Muscle of leg (tissue), 3 donors: ENCODE measurements at regions not wholly inside any gene's neighbourhood (a gene's known extent, or its start where the extent isn't known, plus 50 kb on each side); places are given as distances from the start of the nearest gene placed in this dataset.
"Not testable (repeated sequence)": the region's sequence is repeated elsewhere in the genome, so short reads cannot be mapped to it uniquely, and the experiment has no call there.

Source experiments
- DNase-seq: peaks from one replicate; pipeline ENCODE4 v3.0.0; 2013
- H3K27ac ChIP-seq: one replicate; pipeline ENCODE4 v1.5.1; 2013; ENCODE audit warnings: mild to moderate bottlenecking, low read length, control low read depth
- H3K27me3 ChIP-seq: one replicate; pipeline ENCODE4 v1.6.1; 2013; ENCODE audit warnings: low read length; ENCODE audit not compliant: control insufficient read depth, insufficient read depth
- H3K36me3 ChIP-seq: one replicate; pipeline ENCODE4 v1.6.1; 2013; ENCODE audit warnings: low read length; ENCODE audit not compliant: control insufficient read depth, insufficient read depth
- H3K4me1 ChIP-seq: one replicate; pipeline ENCODE4 v1.6.1; 2013; ENCODE audit warnings: low read length; ENCODE audit not compliant: control insufficient read depth, insufficient read depth
- H3K4me3 ChIP-seq: one replicate; pipeline ENCODE4 v1.5.1; 2013; ENCODE audit warnings: low read length, control low read depth
- H3K9me3 ChIP-seq: replicated peaks from 2 replicates; pipeline ENCODE4 v1.6.1; 2013; ENCODE audit warnings: low read depth, low read length; ENCODE audit not compliant: control insufficient read depth
- WGBS: methylation state at CpG from one replicate; pipeline ENCODE4 v1.1.5; 2013; ENCODE audit warnings: missing lambda C conversion rate; ENCODE audit not compliant: insufficient coverage; 5-methylcytosine and 5-hydroxymethylcytosine counted together

GRCh38 chr10:23585186-23585585, 146.3 kb downstream of the OTUD1 start:
- DNase-seq, result no peak
- H3K36me3 ChIP-seq, result no peaks in the 10 kb centered on the region
- H3K9me3 ChIP-seq, result no peaks in the 10 kb centered on the region
- H3K27me3 ChIP-seq, result no peaks in the 10 kb centered on the region
- no peaks in the 10 kb centered on the region for H3K4me1 ChIP-seq
- no CpG with 5 or more reads among the region's 1 CpG for WGBS
- no peak overlapping the region for H3K27ac ChIP-seq
- H3K4me3 ChIP-seq, result no peak overlapping the region

- Histone ChIP-seq H3K36me3 (no peaks in the 10 kb centered on the region), H3K27ac (no peak overlapping the region), H3K4me3 (no peak overlapping the region), H3K4me1 (no peaks in the 10 kb centered on the region), H3K9me3 (no peaks in the 10 kb centered on the region), H3K27me3 (no peaks in the 10 kb centered on the region)
- no CpG with 5 or more reads among the region's 2 CpGs for WGBS
- DNase-seq, result no peak
These were observed 146.8 kb downstream of the OTUD1 start for GRCh38 chr10:23585666-23586065.

GRCh38 chr10:23595278-23595677, 156.4 kb downstream of the OTUD1 start:
- WGBS, result 79% methylated on average over 4 of the region's 10 CpGs

GRCh38 chr10:23604613-23605012, 165.7 kb downstream of the OTUD1 start:
- Histone ChIP-seq H3K27ac (no peak overlapping the region), H3K36me3 (no peaks in the 10 kb centered on the region), H3K27me3 (no peaks in the 10 kb centered on the region), H3K9me3 (no peaks in the 10 kb centered on the region), H3K4me3 (no peak overlapping the region), H3K4me1 (no peaks in the 10 kb centered on the region)
- DNase-seq, result no peak
- no CpG with 5 or more reads among the region's 2 CpGs for WGBS

More at GRCh38 chr10:23595278-23595677, 156.4 kb downstream of the OTUD1 start:
- H3K4me3 ChIP-seq, H3K9me3 ChIP-seq, H3K27ac ChIP-seq, H3K4me1 ChIP-seq, DNase-seq, H3K27me3 ChIP-seq, H3K36me3 ChIP-seq: not testable (repeated sequence)

GRCh38 chr10:23606456-23606855, 167.6 kb downstream of the OTUD1 start:
- no peaks in the 10 kb centered on the region for H3K4me1 ChIP-seq
- H3K9me3 ChIP-seq, result no peaks in the 10 kb centered on the region
- DNase-seq, result no peak
- no peak overlapping the region for H3K27ac ChIP-seq
- no peaks in the 10 kb centered on the region for H3K36me3 ChIP-seq
- no peak overlapping the region for H3K4me3 ChIP-seq
- no CpG with 5 or more reads among the region's 7 CpGs for WGBS
- no peaks in the 10 kb centered on the region for H3K27me3 ChIP-seq

- Histone ChIP-seq H3K9me3 (no peaks in the 10 kb centered on the region), H3K27ac (no peak overlapping the region), H3K4me1 (no peaks in the 10 kb centered on the region), H3K4me3 (no peak overlapping the region), H3K27me3 (no peaks in the 10 kb centered on the region), H3K36me3 (no peaks in the 10 kb centered on the region)
- 100% methylated on average over 2 of the region's 7 CpGs for WGBS
- DNase-seq, result no peak
These were observed 170.1 kb downstream of the OTUD1 start for GRCh38 chr10:23608926-23609325.

GRCh38 chr10:23610626-23611307, 171.9 kb downstream of the OTUD1 start:
- no peak overlapping the region for H3K4me3 ChIP-seq
- no peaks in the 10 kb centered on the region for H3K9me3 ChIP-seq
- WGBS, result 82% methylated on average over 2 of the region's 4 CpGs
- no peaks in the 10 kb centered on the region for H3K4me1 ChIP-seq
- H3K36me3 ChIP-seq, result no peaks in the 10 kb centered on the region
- peak; percentile 8 for DNase-seq
- no peaks in the 10 kb centered on the region for H3K27me3 ChIP-seq
- no peak overlapping the region for H3K27ac ChIP-seq

- Histone ChIP-seq H3K4me1 (no peaks in the 10 kb centered on the region), H3K27ac (no peak overlapping the region), H3K27me3 (no peaks in the 10 kb centered on the region), H3K4me3 (no peak overlapping the region), H3K9me3 (no peaks in the 10 kb centered on the region), H3K36me3 (no peaks in the 10 kb centered on the region)
- no peak for DNase-seq
- no CpG with 5 or more reads among the region's 6 CpGs for WGBS
These were observed 172.6 kb downstream of the OTUD1 start for GRCh38 chr10:23611308-23612029.

GRCh38 chr10:23613900-23614299, 175.0 kb downstream of the OTUD1 start:
- H3K27ac ChIP-seq, result no peak overlapping the region
- WGBS, result 88% methylated on average over 1 of the region's 2 CpGs
- H3K9me3 ChIP-seq, result no peaks in the 10 kb centered on the region
- DNase-seq, result no peak
- no peaks in the 10 kb centered on the region for H3K4me1 ChIP-seq
- no peaks in the 10 kb centered on the region for H3K36me3 ChIP-seq
- H3K27me3 ChIP-seq, result no peaks in the 10 kb centered on the region
- no peak overlapping the region for H3K4me3 ChIP-seq

GRCh38 chr10:23614483-23614882, 175.6 kb downstream of the OTUD1 start:
- Histone ChIP-seq H3K4me1 (no peaks in the 10 kb centered on the region), H3K36me3 (no peaks in the 10 kb centered on the region), H3K27me3 (no peaks in the 10 kb centered on the region), H3K9me3 (no peaks in the 10 kb centered on the region), H3K4me3 (no peak overlapping the region), H3K27ac (no peak overlapping the region)
- peak; percentile 29 for DNase-seq
- no CpG with 5 or more reads among the region's 1 CpG for WGBS
